AG04450 (cell line): ENCODE measurements at regions not wholly inside any gene's neighbourhood (a gene's known extent, or its start where the extent isn't known, plus 50 kb on each side); places are given as distances from the start of the nearest gene placed in this dataset.

ENCODE experiments used
- CTCF ChIA-PET: fragments of 300-600, 350-600 bp; formaldehyde crosslinking; extraction: SDS; loops from one replicate; lab custom pipeline; 2022; ENCODE audit warnings: antibody characterized with exemption, inconsistent platforms; lab: Charles Lee
- POLR2A ChIA-PET: fragments of 350-600 bp; formaldehyde crosslinking; extraction: SDS; loops from one replicate; lab custom pipeline; 2021; ENCODE audit warnings: antibody characterized with exemption, inconsistent platforms; lab: Yijun Ruan, JAX
- DNase-seq: peaks from one replicate; pipeline ENCODE4 v3.0.0-alpha.2; 2011; ENCODE audit warnings: low read depth, low spot score
- H3K27ac ChIP-seq: one replicate; pipeline ENCODE4 v1.5.1; 2012; ENCODE audit warnings: low read depth, low read length, control low read depth
- H3K27me3 ChIP-seq: one replicate; pipeline ENCODE4 v1.6.0; 2012; ENCODE audit warnings: low read length; ENCODE audit not compliant: control insufficient read depth, insufficient read depth
- H3K4me3 ChIP-seq: 2 replicates; pipeline ENCODE4 v1.5.1; 2011; ENCODE audit warnings: mild to moderate bottlenecking, low read depth, low read length, control low read depth
- H3K9me3 ChIP-seq: 2 replicates; pipeline ENCODE4 v1.5.1; 2012; ENCODE audit warnings: low read length; ENCODE audit not compliant: control insufficient read depth, insufficient read depth
- TF ChIP-seq, protein P1 (sequence below): IDR thresholded peaks from 2 replicates; pipeline ENCODE4 v1.5.1; 2011; ENCODE audit warnings: low read depth, low read length, control low read depth, inconsistent platforms

DNA sequence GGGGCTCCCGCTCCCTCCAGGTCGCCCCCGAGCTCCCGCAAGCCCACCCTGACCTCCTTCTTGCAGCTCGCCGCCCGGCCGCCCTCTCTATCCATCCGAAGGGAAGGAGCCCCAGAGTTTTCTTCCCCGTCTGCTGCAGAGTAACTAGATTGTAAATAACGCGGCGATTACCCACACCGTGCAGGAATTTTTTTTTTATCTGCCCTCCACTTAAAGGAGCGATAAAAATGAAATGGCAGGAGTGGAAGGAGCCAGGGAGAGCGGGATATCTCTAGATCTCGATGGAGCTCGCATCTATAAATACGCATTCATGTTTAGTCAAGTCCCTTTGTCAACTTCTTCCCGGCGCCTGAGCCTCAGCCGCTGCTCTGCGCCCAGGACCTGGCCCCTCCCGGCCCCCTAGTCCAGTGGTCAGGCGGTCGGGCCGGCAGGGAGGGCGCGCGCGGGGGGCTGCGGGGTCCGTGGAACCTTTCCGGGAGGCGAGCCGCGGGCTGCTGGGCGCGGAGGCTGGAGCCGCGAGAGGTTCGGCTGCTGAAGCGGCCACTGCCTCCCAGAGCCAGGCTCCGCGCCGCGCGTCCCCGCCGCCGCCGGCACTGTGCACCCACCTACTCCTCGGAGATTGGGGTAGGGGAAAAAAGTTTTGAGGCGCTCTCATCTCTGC is 386.0 kb downstream of the BCAT1 start:
- Histone ChIP-seq H3K9me3 (no peaks in the 10 kb centered on the region; the same call in 1 of the 2 replicates), H3K27ac (peak overlapping the region; percentile 13), H3K4me3 (peak overlapping the region; percentile 88), H3K27me3 (no peaks in the 10 kb centered on the region)
- TF ChIP-seq, protein P1, sequence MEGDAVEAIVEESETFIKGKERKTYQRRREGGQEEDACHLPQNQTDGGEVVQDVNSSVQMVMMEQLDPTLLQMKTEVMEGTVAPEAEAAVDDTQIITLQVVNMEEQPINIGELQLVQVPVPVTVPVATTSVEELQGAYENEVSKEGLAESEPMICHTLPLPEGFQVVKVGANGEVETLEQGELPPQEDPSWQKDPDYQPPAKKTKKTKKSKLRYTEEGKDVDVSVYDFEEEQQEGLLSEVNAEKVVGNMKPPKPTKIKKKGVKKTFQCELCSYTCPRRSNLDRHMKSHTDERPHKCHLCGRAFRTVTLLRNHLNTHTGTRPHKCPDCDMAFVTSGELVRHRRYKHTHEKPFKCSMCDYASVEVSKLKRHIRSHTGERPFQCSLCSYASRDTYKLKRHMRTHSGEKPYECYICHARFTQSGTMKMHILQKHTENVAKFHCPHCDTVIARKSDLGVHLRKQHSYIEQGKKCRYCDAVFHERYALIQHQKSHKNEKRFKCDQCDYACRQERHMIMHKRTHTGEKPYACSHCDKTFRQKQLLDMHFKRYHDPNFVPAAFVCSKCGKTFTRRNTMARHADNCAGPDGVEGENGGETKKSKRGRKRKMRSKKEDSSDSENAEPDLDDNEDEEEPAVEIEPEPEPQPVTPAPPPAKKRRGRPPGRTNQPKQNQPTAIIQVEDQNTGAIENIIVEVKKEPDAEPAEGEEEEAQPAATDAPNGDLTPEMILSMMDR = no peak
- no peak for DNase-seq
- ChIA-PET CTCF (interaction anchor here (0.6 to 1.3 kb wide), 2 partner anchors 201 to 215 kb away, joined by 3 to 4 read pairs; no protein-coding TSS in a partner anchor), POLR2A (interaction anchor here (0.7 to 1.1 kb wide), 3 partner anchors 19 to 224 kb away, joined by 3 to 7 read pairs (median 6); no protein-coding TSS in a partner anchor)

DNA sequence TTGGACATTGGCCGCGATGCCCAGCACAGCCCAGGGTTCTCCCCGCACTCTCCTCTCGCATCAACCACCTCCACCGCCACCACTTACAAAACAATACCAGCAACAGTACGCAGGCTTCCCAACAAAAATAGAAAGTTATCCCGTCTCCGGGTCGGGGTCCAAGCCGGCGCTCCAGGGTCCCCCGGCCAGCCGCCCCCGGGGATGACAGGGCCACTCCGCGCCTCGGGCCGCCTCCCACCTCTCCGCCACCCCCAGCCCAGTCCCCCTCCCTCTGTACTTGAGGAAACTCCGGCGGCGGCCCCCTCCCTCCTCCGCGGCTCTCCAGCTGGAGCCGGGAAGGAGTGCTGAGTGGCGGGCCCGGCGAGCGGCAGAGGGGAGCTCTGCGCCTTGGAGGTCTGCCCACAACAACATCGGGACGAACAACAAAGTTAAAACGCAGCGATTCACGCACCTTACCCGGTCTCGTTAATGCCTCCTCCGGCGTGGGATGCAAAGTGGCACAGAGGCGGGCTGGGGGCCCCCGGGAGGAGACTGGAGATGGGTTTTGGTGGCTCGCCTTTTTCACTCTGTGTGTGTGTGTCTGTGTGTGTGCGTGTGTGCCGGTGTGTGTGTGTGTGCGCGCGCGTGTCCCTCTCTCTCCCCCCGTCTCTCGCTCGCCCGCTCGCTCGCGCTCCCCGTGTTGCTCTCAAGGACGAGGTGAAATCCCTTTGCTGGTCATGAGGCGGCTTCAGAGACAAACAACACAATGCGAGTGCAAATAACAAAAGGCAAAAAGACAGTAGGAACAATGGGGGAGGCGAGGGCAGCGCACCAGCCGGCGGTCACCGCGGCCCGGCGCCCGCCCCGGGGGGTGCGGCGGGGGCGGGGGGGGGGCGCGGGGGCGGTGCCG is 386.8 kb downstream of the BCAT1 start:
- H3K4me3 ChIP-seq = peak overlapping the region; percentile 88
- CTCF ChIA-PET = interaction anchor here (0.6 to 0.7 kb wide), 2 partner anchors 200 to 258 kb away, joined by 3 read pairs; no protein-coding TSS in a partner anchor
- TF ChIP-seq, protein P1 = no peak
- peak overlapping the region; percentile 90 for H3K27ac ChIP-seq
- no peaks in the 10 kb centered on the region for H3K27me3 ChIP-seq
- POLR2A ChIA-PET = interaction anchor here (0.6 to 1.0 kb wide), 5 partner anchors 21 to 227 kb away, joined by 3 to 6 read pairs (median 5); no protein-coding TSS in a partner anchor
- DNase-seq = no peak
- H3K9me3 ChIP-seq = no peaks in the 10 kb centered on the region; the same call in 1 of the 2 replicates

DNA sequence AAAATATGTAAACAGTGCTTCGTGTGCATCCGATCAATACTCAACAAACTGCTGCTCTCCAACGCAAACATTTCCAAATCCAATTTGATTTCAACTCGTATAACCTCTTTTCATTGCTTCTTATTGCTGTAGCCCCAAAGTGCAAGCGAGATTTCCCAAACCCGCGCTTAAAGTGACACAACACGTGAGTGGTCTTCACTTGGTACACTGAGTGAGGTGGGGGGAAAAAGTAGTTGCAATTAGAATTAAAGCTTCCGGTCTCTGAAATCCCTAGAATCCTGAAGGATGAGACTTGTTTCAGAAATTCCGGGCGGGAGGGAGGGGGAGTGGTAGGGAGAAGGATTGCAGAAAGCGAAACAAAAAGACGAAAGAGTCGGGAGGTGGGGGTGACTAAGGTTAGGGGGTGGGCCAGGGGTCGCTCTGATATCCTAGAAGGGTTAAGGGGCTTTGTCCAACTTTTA is 387.5 kb downstream of the BCAT1 start:
- Histone ChIP-seq H3K27me3 (no peaks in the 10 kb centered on the region), H3K4me3 (peak overlapping the region; percentile 88), H3K27ac (peak overlapping the region; percentile 90), H3K9me3 (no peaks in the 10 kb centered on the region; the same call in 1 of the 2 replicates)
- ChIA-PET CTCF (no interaction called here), POLR2A (interaction anchor here (0.6 to 1.0 kb wide), 3 partner anchors 74 to 227 kb away, joined by 3 to 5 read pairs (median 4); no protein-coding TSS in a partner anchor)
- DNase-seq = no peak
- TF ChIP-seq, protein P1 = no peak

DNA sequence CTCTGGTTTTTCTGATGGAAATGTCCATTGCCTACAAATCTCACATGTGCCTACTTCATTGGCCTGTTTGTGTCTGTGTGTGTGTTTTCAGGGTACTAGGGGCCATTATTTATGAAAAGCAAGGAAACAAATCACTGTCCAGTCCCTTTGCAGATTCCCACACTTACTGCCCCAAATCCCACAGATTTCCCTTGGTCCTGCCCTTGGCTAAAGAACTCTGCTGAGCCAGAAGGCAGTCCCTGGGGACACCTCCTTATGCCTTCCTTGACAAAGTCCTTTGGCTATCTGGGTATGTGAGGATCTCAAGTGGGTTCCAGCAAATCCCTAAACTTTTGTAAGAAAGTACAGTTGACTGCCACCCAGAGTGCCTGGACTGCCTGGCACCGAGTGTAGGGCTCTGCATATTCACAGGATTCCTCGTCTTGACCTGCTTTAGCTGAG is 388.1 kb downstream of the BCAT1 start:
- Histone ChIP-seq H3K9me3 (no peaks in the 10 kb centered on the region; the same call in 1 of the 2 replicates), H3K27me3 (no peaks in the 10 kb centered on the region), H3K27ac (peak overlapping the region; percentile 69), H3K4me3 (peak overlapping the region; percentile 88)
- ChIA-PET CTCF (no interaction called here), POLR2A (no interaction called here)
- TF ChIP-seq, protein P1 = no peak
- no peak for DNase-seq
